ENCODE measurements at regions not wholly inside any gene's neighbourhood (a gene's known extent, or its start where the extent isn't known, plus 50 kb on each side); places are given as distances from the start of the nearest gene placed in this dataset.

GRCh38 chr2:167404627-167405284 is 516.5 kb downstream of the XIRP2 start:
- TF ChIP-seq POLR2A (IDR thresholded peaks at IDR 0.05) (no peak), CTCF (IDR thresholded peaks at IDR 0.05) (no peak), POLR2AphosphoS5 (IDR thresholded peaks at IDR 0.05) (no peak)
